Effector memory CD4-positive, alpha-beta T cell (primary cell): ENCODE measurements at regions not wholly inside any gene's neighbourhood (a gene's known extent, or its start where the extent isn't known, plus 50 kb on each side); places are given as distances from the start of the nearest gene placed in this dataset.
"Not testable (repeated sequence)": the region's sequence is repeated elsewhere in the genome, so short reads cannot be mapped to it uniquely, and the experiment has no call there.

Source experiments
- DNase-seq, 3 donors: peaks; one replicate each; pipeline ENCODE4 v3.0.0-alpha.2; 2020
- H3K27ac ChIP-seq: 2 replicates; pipeline ENCODE4 v1.7.0; 2013; ENCODE audit warnings: mild to moderate bottlenecking, low read length, moderate library complexity; ENCODE audit not compliant: insufficient read depth, poor library complexity, severe bottlenecking
- H3K27me3 ChIP-seq: replicated peaks from 2 replicates; pipeline ENCODE4 v1.7.0; 2013; ENCODE audit warnings: mild to moderate bottlenecking, low read length; ENCODE audit not compliant: insufficient read depth, control insufficient read depth, poor library complexity, severe bottlenecking
- H3K36me3 ChIP-seq: 2 replicates; pipeline ENCODE4 v1.7.0; 2013; ENCODE audit warnings: mild to moderate bottlenecking, low read length, moderate library complexity; ENCODE audit not compliant: control insufficient read depth, insufficient read depth
- H3K4me1 ChIP-seq: 2 replicates; pipeline ENCODE4 v1.7.0; 2013; ENCODE audit warnings: low read length, mild to moderate bottlenecking; ENCODE audit not compliant: control insufficient read depth, insufficient read depth, poor library complexity, severe bottlenecking
- H3K4me3 ChIP-seq: 2 replicates; pipeline ENCODE4 v1.7.0; 2013; ENCODE audit warnings: low read length, low read depth, mild to moderate bottlenecking; ENCODE audit not compliant: insufficient read depth, poor library complexity, severe bottlenecking
- H3K9me3 ChIP-seq: 2 replicates; pipeline ENCODE4 v1.7.0; 2013; ENCODE audit warnings: mild to moderate bottlenecking, low read length, moderate library complexity; ENCODE audit not compliant: control insufficient read depth

- not testable (repeated sequence) for H3K36me3 ChIP-seq, H3K4me1 ChIP-seq, H3K4me3 ChIP-seq, H3K9me3 ChIP-seq, H3K27me3 ChIP-seq, DNase-seq, H3K27ac ChIP-seq
Measured at GRCh38 chr2:37755961-37756559, 84.6 kb upstream of the CDC42EP3 start.

- not testable (repeated sequence) for H3K36me3 ChIP-seq, H3K9me3 ChIP-seq, H3K27ac ChIP-seq, H3K4me1 ChIP-seq, H3K4me3 ChIP-seq, DNase-seq, H3K27me3 ChIP-seq
Measured at GRCh38 chr2:37757456-37757855, 86.0 kb upstream of the CDC42EP3 start.

DNA sequence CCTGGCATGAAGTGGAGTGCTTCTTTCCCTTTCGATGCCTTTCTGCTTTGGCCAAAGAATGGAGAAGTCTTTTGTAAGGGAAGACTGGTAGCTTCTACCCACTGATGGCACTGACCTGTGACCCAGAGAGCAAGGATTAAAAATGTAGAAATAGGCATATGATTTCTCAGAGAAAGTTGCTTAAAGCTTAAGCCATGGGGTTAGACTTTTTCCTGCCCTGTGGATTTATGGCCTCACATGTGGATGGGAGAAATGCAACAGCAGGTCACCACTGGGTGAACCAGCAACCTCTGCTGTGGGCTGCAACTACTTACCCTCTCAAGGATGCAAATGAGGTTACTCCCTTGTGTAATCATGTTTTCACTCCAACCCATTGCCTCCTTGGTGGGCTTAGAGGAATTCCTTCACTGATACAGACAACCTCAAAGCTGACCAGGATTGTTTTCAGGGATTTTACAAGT, 86.7 kb upstream of the CDC42EP3 start:
- not testable (repeated sequence) for H3K9me3 ChIP-seq, H3K4me3 ChIP-seq, H3K4me1 ChIP-seq, H3K27me3 ChIP-seq, H3K36me3 ChIP-seq, H3K27ac ChIP-seq, DNase-seq

- H3K27me3 ChIP-seq, H3K4me3 ChIP-seq, H3K27ac ChIP-seq, H3K36me3 ChIP-seq, DNase-seq, H3K9me3 ChIP-seq, H3K4me1 ChIP-seq: not testable (repeated sequence)
Measured at GRCh38 chr2:37759989-37760388, 88.5 kb upstream of the CDC42EP3 start.

- Histone ChIP-seq H3K4me1 (no peaks in the 10 kb centered on the region), H3K9me3 (no peaks in the 10 kb centered on the region), H3K4me3 (no peak overlapping the region), H3K27ac (no peak overlapping the region), H3K36me3 (no peaks in the 10 kb centered on the region), H3K27me3 (no peaks in the 10 kb centered on the region)
- no peak for DNase-seq
Measured at GRCh38 chr2:37760471-37760870, 89.0 kb upstream of the CDC42EP3 start.

GRCh38 chr2:37762281-37762680, 90.8 kb upstream of the CDC42EP3 start:
- H3K27ac ChIP-seq, H3K4me1 ChIP-seq, DNase-seq, H3K4me3 ChIP-seq, H3K36me3 ChIP-seq, H3K9me3 ChIP-seq, H3K27me3 ChIP-seq: not testable (repeated sequence)

- Histone ChIP-seq H3K36me3 (no peaks in the 10 kb centered on the region), H3K27me3 (no peaks in the 10 kb centered on the region), H3K27ac (no peak overlapping the region), H3K9me3 (no peaks in the 10 kb centered on the region), H3K4me1 (no peaks in the 10 kb centered on the region), H3K4me3 (no peak overlapping the region)
- DNase-seq, result no peak
Measured at GRCh38 chr2:37764739-37765138, 93.3 kb upstream of the CDC42EP3 start.

- no peak for DNase-seq
- no peaks in the 10 kb centered on the region for H3K27me3 ChIP-seq
- H3K36me3 ChIP-seq, result no peaks in the 10 kb centered on the region
- H3K27ac ChIP-seq, result no peak overlapping the region
- no peaks in the 10 kb centered on the region for H3K4me1 ChIP-seq
- H3K4me3 ChIP-seq, result no peak overlapping the region
- no peaks in the 10 kb centered on the region for H3K9me3 ChIP-seq
Measured at GRCh38 chr2:37766106-37766505, 94.7 kb upstream of the CDC42EP3 start.

- Histone ChIP-seq H3K4me3 (no peak overlapping the region), H3K27me3 (no peaks in the 10 kb centered on the region), H3K36me3 (no peaks in the 10 kb centered on the region), H3K4me1 (no peaks in the 10 kb centered on the region), H3K9me3 (no peaks in the 10 kb centered on the region), H3K27ac (no peak overlapping the region)
- DNase-seq, result no peak
Measured at GRCh38 chr2:37767046-37767445, 95.6 kb upstream of the CDC42EP3 start.

DNA sequence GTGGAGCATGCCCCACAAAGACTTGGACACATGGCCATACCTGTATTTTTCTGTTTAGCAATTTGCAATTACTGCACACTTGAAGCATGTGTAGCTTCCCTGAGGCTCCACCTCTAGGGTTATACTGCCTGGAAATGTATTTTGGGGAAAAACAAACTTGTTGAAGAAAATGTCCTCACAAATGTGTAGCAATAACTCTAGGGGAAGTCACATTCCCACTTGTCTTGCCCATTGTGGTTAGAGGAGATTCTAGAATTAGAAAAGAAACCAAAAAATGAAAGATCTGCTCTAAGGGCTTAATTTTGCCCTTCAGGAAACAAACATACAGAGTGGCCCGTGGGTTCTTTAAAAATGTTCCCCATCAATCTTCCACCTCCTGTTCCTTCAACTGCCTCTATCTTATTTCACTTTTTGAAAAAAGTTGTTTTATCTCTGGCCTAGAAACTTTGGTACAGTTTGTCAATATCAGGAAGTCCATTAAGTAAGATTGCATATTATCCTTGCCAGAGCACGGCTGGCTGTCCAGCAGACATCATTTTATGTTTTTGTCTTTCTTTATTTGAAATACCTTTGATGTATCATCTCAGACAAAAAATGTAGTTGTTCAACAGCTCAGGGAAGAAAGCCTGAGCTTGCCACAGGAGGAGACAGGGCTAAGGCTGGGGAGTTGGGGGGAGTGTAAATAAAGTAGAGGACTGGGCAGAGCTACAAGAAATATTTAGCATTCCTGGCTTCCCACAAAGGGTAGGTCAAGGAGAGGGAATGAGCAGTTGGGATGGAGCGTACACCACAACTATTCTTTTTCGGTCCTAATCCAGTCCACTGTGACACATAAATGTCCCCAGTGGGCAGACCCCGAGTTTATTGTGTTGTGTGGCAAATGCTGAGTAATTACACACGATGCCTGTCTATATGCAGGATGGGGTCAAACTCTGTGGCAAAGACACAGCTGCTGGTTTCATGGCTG, 96.8 kb upstream of the CDC42EP3 start:
- Histone ChIP-seq H3K27ac (no peak overlapping the region), H3K4me1 (no peaks in the 10 kb centered on the region), H3K4me3 (no peak overlapping the region), H3K36me3 (no peaks in the 10 kb centered on the region), H3K9me3 (no peaks in the 10 kb centered on the region), H3K27me3 (no peaks in the 10 kb centered on the region)
- no peak for DNase-seq
